Fibroblast of skin of back (primary cell): ENCODE measurements at regions not wholly inside any gene's neighbourhood (a gene's known extent, or its start where the extent isn't known, plus 50 kb on each side); places are given as distances from the start of the nearest gene placed in this dataset.
A peak's percentile ranks its signal among the peaks of the same experiment; 100 is the strongest.

ENCODE experiments used
- DNase-seq: peaks from one replicate; pipeline ENCODE4 v3.0.0-alpha.2; 2013

GRCh38 chr6:30396833-30397479 lies 52.0 kb downstream of the RPP21 start:
- peak; percentile 67 for DNase-seq

DNA sequence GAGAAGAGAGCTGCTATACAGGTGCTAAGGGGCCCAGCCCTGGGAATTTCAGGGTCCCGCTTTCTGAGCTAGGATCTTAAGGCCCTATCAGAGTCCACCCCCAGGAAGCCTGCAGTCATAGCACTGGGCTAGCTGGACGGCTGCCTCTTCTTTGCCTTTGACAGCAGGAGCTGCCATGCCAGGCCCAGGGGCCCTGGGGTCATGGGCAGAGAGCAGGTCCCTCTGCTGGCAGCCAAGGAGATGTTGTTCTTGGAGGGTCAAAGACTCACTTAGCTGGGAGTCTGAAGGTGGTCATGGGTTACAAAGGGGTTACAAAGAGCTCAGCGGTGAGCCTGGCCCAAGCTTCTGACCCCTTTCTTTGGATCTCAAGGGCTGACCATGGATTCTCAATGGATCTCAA lies 52.7 kb downstream of the RPP21 start:
- DNase-seq, result no peak

- DNase-seq, result peak; percentile 15
Measured at GRCh38 chr6:30399390-30400058, 54.6 kb downstream of the RPP21 start.

- no peak for DNase-seq
Measured at GRCh38 chr6:30405934-30406333, 61.0 kb downstream of the RPP21 start.

DNA sequence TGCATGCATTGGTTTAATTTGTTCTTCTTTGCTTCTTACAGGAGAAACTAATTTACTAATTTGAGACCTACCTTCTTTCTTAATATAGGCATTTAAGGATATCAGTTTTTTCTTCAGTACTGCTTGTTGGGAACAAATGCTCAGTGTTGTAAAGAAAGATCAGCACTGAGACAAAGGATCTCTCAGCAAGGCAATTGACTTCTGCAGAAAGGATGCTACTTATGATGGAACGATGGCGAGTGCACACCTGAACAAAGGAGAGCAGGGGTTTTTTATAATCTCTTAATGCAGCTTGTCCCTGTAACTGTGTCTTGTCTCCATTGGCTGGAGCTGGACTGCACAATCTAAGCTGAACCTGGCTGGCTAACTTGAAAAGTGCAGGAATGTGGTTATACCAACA lies 64.2 kb downstream of the RPP21 start:
- no peak for DNase-seq

DNA sequence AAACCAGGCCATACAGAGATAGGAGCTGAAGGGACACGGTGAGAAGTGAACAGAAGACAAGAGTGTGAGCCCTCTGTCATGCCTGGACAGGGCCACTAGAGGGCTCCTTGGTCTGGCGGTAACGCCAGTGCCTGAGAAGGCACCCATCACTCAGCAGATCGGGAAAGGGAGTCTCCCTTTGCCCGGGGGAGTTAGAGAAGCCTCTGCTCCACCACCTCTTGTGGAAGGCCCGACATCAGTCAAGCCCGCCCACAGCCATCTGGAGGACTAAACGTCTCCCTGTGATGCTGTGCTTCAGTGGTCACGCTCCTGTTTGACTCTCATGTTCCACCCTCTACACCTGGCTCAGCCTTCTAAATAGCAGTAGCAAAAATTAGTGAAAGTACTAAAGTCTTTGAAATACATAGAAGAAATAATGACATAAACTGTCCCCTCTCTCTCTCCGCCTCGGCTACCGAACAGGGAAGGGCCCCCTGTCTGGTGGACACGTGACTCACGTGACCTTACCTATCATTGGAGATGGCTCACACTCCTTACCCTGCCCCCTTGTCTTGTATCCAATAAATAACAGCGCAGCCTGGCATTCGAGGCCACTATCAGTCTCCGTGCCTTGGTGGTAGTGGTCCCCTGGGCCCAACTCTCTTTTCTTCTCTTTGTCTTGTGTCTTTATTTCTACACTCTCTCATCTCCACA lies 66.7 kb downstream of the RPP21 start:
- peak; percentile 51 for DNase-seq

DNA sequence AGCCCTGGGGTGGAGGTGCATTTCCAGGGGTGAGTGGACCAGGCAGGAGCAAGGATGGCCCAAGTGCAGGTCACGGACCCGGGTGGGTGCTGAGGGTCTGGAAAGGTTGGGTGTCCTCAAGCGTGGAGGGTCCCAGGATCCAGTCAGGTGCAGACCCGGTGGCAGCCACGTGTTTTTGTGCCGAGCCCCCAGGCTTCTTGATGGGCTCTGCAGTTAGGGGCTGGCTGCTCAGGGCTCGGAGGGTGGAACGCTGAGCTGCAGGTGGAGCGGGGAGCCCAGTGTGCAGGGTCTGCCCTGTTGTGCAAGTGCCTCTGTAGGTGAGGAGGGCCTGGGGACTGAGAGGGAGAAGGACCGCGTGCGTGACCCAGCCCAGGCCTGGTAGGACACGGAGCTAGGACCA lies 70.9 kb upstream of the HLA-E start:
- no peak for DNase-seq

DNA sequence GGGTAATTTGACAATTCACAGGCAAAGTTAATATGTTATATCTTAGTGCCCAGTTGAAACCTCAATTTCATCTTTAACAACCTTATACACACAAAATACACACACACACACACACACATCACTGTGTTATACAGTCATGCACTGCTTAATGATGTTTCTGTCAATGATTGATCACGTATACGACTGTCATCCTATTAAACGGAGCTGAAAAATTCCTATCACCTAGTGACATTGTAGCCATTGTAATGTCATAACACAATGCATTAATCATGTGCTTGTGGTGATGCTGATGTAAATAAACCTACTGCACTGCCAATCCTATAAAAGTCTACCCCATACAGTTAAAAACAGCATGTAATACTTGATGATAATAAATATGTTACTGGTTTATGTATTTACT lies 64.8 kb upstream of the HLA-E start:
- DNase-seq, result no peak
